Transverse colon (tissue), 4 donors: ENCODE measurements at regions not wholly inside any gene's neighbourhood (a gene's known extent, or its start where the extent isn't known, plus 50 kb on each side); places are given as distances from the start of the nearest gene placed in this dataset.
"Not testable (repeated sequence)": the region's sequence is repeated elsewhere in the genome, so short reads cannot be mapped to it uniquely, and the experiment has no call there.

Experiments used
- DNase-seq: peaks from one replicate; pipeline ENCODE4 v3.0.0-alpha.2; 2019
- H3K27ac ChIP-seq, 4 donors: fragments of 200-600 bp; sonication (generic); 2 replicates each; pipeline ENCODE4 v1.5.1; 2016 to 2018; ENCODE audit warnings: inconsistent platforms in 4 of 4
- H3K27me3 ChIP-seq: fragments of 200-600 bp; sonication (generic); 2 replicates; pipeline ENCODE4 v1.5.1; 2017; ENCODE audit warnings: inconsistent platforms
- H3K36me3 ChIP-seq, 4 donors: fragments of 200-600 bp; sonication (generic); 2 replicates each; pipeline ENCODE4 v1.5.1; 2017 to 2019; ENCODE audit warnings: inconsistent platforms in 4 of 4
- H3K4me1 ChIP-seq, 4 donors: fragments of 200-600 bp; sonication (generic); 2 replicates each; pipeline ENCODE4 v1.5.1; 2017 to 2020; ENCODE audit warnings: inconsistent platforms in 4 of 4
- H3K4me3 ChIP-seq, 4 donors: fragments of 200-600 bp; sonication (generic); 1 replicate in 1 of 4; 2 replicates in 3 of 4; pipeline versions ENCODE4 v1.5.1 to v1.6.1; 2017 to 2019; ENCODE audit warnings: inconsistent platforms in 4 of 4
- H3K9me3 ChIP-seq, 2 donors: fragments of 200-600 bp; sonication (generic); 2 replicates each; pipeline ENCODE4 v1.5.1; 2017 to 2019; ENCODE audit warnings: inconsistent platforms in 2 of 2
- CTCF ChIP-seq, 5 experiments: fragments of 200-600 bp in 3 of 5; fragments of 450-650 bp in 2 of 5; sonication (generic) in 3 of 5; IDR thresholded peaks; 1 replicate in 2 of 5; 2 replicates in 3 of 5; pipeline ENCODE4 v1.5.1; 2016 to 2017; ENCODE audit warnings: antibody characterized with exemption in 5 of 5, inconsistent platforms in 3 of 5, mild to moderate bottlenecking in 2 of 5, moderate library complexity in 1 of 5
- EP300 ChIP-seq: sonication (generic); formaldehyde crosslinking; IDR thresholded peaks from one replicate; pipeline ENCODE4 v1.6.1; 2017; ENCODE audit warnings: antibody characterized with exemption, low read depth
- POLR2A ChIP-seq: fragments of 450-650 bp; IDR thresholded peaks from one replicate; pipeline ENCODE4 v1.6.1; 2016; ENCODE audit warnings: antibody characterized with exemption, mild to moderate bottlenecking, moderate library complexity
- POLR2AphosphoS5 ChIP-seq, 3 donors: sonication (generic); formaldehyde crosslinking; IDR thresholded peaks; one replicate each; pipeline ENCODE4 v1.6.1; 2016; ENCODE audit warnings: antibody characterized with exemption in 3 of 3
- WGBS, 2 donors: methylation state at CpG; one replicate each; pipeline ENCODE4 v1.1.5; 2018; ENCODE audit warnings: low coverage in 1 of 2; 5-methylcytosine and 5-hydroxymethylcytosine counted together
- in situ Hi-C, 4 donors: fragments of 200-750 bp; cut with MboI; loops; one replicate each; pipeline versions ENCODE4 v1.15.0 to v1.15.1; 2017; ENCODE audit warnings: low sequenced_read_pairs in 3 of 4, low pct_ligation_motif_present in 1 of 4, low pct_unique_long_range_greater_than_20kb in 1 of 4
- intact Hi-C: fragments of 100-400 bp; cut with DNase I; formaldehyde crosslinking; loops from one replicate; pipeline ENCODE4 v1.15.1; 2023; ENCODE audit warnings: low total_unique reads

- Histone ChIP-seq H3K9me3 (no peaks in the 10 kb centered on the region), H3K27ac (no peak overlapping the region), H3K4me1 (no peaks in the 10 kb centered on the region), H3K4me3 (no peak overlapping the region), H3K36me3 (no peaks in the 10 kb centered on the region), H3K27me3 (no peaks in the 10 kb centered on the region)
- intact Hi-C loops = no loop called here
- no peak for DNase-seq
- no peak for TF ChIP-seq POLR2A
- no peak for TF ChIP-seq CTCF (IDR thresholded peaks at IDR 0.05)
- TF ChIP-seq POLR2AphosphoS5 (IDR thresholded peaks at IDR 0.05) = no peak
- TF ChIP-seq EP300 = no peak
- 64 to 72% methylated on average over 2 of the region's 2 CpGs for WGBS, 2 donors
- in situ Hi-C loops = no loop called here
These were observed 209.5 kb upstream of the ANO5 start for GRCh38 chr11:21983431-21983830.

- Histone ChIP-seq H3K27ac (no peak overlapping the region), H3K36me3 (no peaks in the 10 kb centered on the region), H3K4me1 (no peaks in the 10 kb centered on the region), H3K9me3 (no peaks in the 10 kb centered on the region), H3K27me3 (no peaks in the 10 kb centered on the region), H3K4me3 (no peak overlapping the region)
- intact Hi-C loops = no loop called here
- WGBS, 2 donors = 38 to 66% methylated on average over 2 of the region's 2 CpGs
- TF ChIP-seq POLR2AphosphoS5 (IDR thresholded peaks at IDR 0.05) = no peak
- TF ChIP-seq POLR2A = no peak
- TF ChIP-seq EP300 = no peak
- TF ChIP-seq CTCF (IDR thresholded peaks at IDR 0.05) = no peak
- in situ Hi-C loops = no loop called here
- no peak for DNase-seq
These were observed 206.5 kb upstream of the ANO5 start for GRCh38 chr11:21986361-21986760.

- no peak for TF ChIP-seq POLR2A
- no peak for TF ChIP-seq POLR2AphosphoS5 (IDR thresholded peaks at IDR 0.05)
- TF ChIP-seq EP300 = no peak
- no peak for TF ChIP-seq CTCF (IDR thresholded peaks at IDR 0.05)
These were observed 205.6 kb upstream of the ANO5 start for GRCh38 chr11:21987261-21987660.

GRCh38 chr11:21988477-21988876 is 204.4 kb upstream of the ANO5 start:
- TF ChIP-seq EP300 (no peak), POLR2AphosphoS5 (IDR thresholded peaks at IDR 0.05) (no peak), POLR2A (no peak), CTCF (IDR thresholded peaks at IDR 0.05) (no peak)
- in situ Hi-C loops = no loop called here
- H3K4me1 ChIP-seq = no peaks in the 10 kb centered on the region
- no peak overlapping the region for H3K27ac ChIP-seq
- no peaks in the 10 kb centered on the region for H3K9me3 ChIP-seq
- WGBS, 2 donors = 28 to 38% methylated on average over 1 of the region's 1 CpG
- intact Hi-C loops = no loop called here
- no peaks in the 10 kb centered on the region for H3K36me3 ChIP-seq
- no peak overlapping the region for H3K4me3 ChIP-seq
- DNase-seq = no peak
- no peaks in the 10 kb centered on the region for H3K27me3 ChIP-seq

More at GRCh38 chr11:21987261-21987660, 205.6 kb upstream of the ANO5 start:
- Histone ChIP-seq H3K27me3 (no peaks in the 10 kb centered on the region), H3K27ac (no peak overlapping the region), H3K9me3 (no peaks in the 10 kb centered on the region), H3K4me1 (no peaks in the 10 kb centered on the region), H3K36me3 (no peaks in the 10 kb centered on the region), H3K4me3 (no peak overlapping the region)
- intact Hi-C loops = no loop called here
- 86 to 100% methylated on average over 1 of the region's 1 CpG for WGBS, 2 donors
- in situ Hi-C loops = no loop called here
- DNase-seq = no peak

- in situ Hi-C loops = not testable (repeated sequence)
- 96% methylated on average over 6 of the region's 6 CpGs; no CpG with 5 or more reads in 1 of the 2 donors for WGBS, 2 donors
These were observed 191.1 kb upstream of the ANO5 start for GRCh38 chr11:22001803-22002202.

More at GRCh38 chr11:22001803-22002202, 191.1 kb upstream of the ANO5 start:
- H3K27ac ChIP-seq, H3K27me3 ChIP-seq, H3K4me3 ChIP-seq, H3K9me3 ChIP-seq, H3K36me3 ChIP-seq, intact Hi-C loops, DNase-seq, H3K4me1 ChIP-seq: not testable (repeated sequence)
